ENCODE measurements at regions not wholly inside any gene's neighbourhood (a gene's known extent, or its start where the extent isn't known, plus 50 kb on each side); places are given as distances from the start of the nearest gene placed in this dataset.

GRCh38 chr2:14358339-14358738 lies 274.2 kb upstream of the LRATD1 start:
- Histone ChIP-seq H3K79me2 (ENCODE audit: control insufficient read depth, low read length) (no peaks in the 10 kb centered on the region), H3F3A (ENCODE audit: control insufficient read depth, insufficient read depth) (no peaks in the 10 kb centered on the region), H4K20me1 (ENCODE audit: control insufficient read depth, insufficient read depth, low read depth, low read length) (no peaks in the 10 kb centered on the region), H3K4me2 (ENCODE audit: low read length) (no peak overlapping the region), H3K9me3 (ENCODE audit: control insufficient read depth, insufficient read depth, low read length) (no peaks in the 10 kb centered on the region), H3K36me3 (ENCODE audit: control insufficient read depth, low read length) (no peaks in the 10 kb centered on the region), H3K27ac (ENCODE audit: low read depth, low read length) (no peak overlapping the region), H3K4me3 (ENCODE audit: low read length) (no peak overlapping the region), H3K4me1 (ENCODE audit: control insufficient read depth, low read length) (no peaks in the 10 kb centered on the region), H3K9me2 (replicated peaks; ENCODE audit: control insufficient read depth, low read length) (no peaks in the 10 kb centered on the region), H3K27me3 (ENCODE audit: control insufficient read depth, low read length) (no peaks in the 10 kb centered on the region)
- TF ChIP-seq EZH2phosphoT487 (IDR thresholded peaks at IDR 0.05; ENCODE audit: borderline replicate concordance, low read length) (no peak), CTCF (IDR thresholded peaks at IDR 0.05; ENCODE audit: low read depth, low read length, poor library complexity, severe bottlenecking) (no peak)

- Histone ChIP-seq H3K27ac (ENCODE audit: low read depth, low read length) (no peak overlapping the region), H3K4me3 (ENCODE audit: low read length) (no peak overlapping the region), H3K4me1 (ENCODE audit: control insufficient read depth, low read length) (no peaks in the 10 kb centered on the region), H3K36me3 (ENCODE audit: control insufficient read depth, low read length) (no peaks in the 10 kb centered on the region), H3K27me3 (ENCODE audit: control insufficient read depth, low read length) (no peaks in the 10 kb centered on the region), H3F3A (ENCODE audit: control insufficient read depth, insufficient read depth) (no peaks in the 10 kb centered on the region), H3K4me2 (ENCODE audit: low read length) (no peak overlapping the region), H3K9me2 (replicated peaks; ENCODE audit: control insufficient read depth, low read length) (no peaks in the 10 kb centered on the region), H3K79me2 (ENCODE audit: control insufficient read depth, low read length) (no peaks in the 10 kb centered on the region), H3K9me3 (ENCODE audit: control insufficient read depth, insufficient read depth, low read length) (no peaks in the 10 kb centered on the region), H4K20me1 (ENCODE audit: control insufficient read depth, insufficient read depth, low read depth, low read length) (no peaks in the 10 kb centered on the region)
- no peak for TF ChIP-seq CTCF (IDR thresholded peaks at IDR 0.05; ENCODE audit: low read depth, low read length, poor library complexity, severe bottlenecking)
- TF ChIP-seq EZH2phosphoT487 (IDR thresholded peaks at IDR 0.05; ENCODE audit: borderline replicate concordance, low read length): no peak
Measured at GRCh38 chr2:14358774-14359173, 273.7 kb upstream of the LRATD1 start.

GRCh38 chr2:14363137-14363536 lies 269.4 kb upstream of the LRATD1 start:
- Histone ChIP-seq H3K27ac (ENCODE audit: low read depth, low read length) (no peak overlapping the region), H4K20me1 (ENCODE audit: control insufficient read depth, insufficient read depth, low read depth, low read length) (no peaks in the 10 kb centered on the region), H3K4me2 (ENCODE audit: low read length) (no peak overlapping the region), H3K36me3 (ENCODE audit: control insufficient read depth, low read length) (no peaks in the 10 kb centered on the region), H3K9me3 (ENCODE audit: control insufficient read depth, insufficient read depth, low read length) (no peaks in the 10 kb centered on the region), H3K9me2 (replicated peaks; ENCODE audit: control insufficient read depth, low read length) (no peaks in the 10 kb centered on the region), H3F3A (ENCODE audit: control insufficient read depth, insufficient read depth) (no peaks in the 10 kb centered on the region), H3K4me3 (ENCODE audit: low read length) (no peak overlapping the region), H3K4me1 (ENCODE audit: control insufficient read depth, low read length) (no peaks in the 10 kb centered on the region), H3K27me3 (ENCODE audit: control insufficient read depth, low read length) (no peaks in the 10 kb centered on the region), H3K79me2 (ENCODE audit: control insufficient read depth, low read length) (no peaks in the 10 kb centered on the region)
- no peak for TF ChIP-seq CTCF (IDR thresholded peaks at IDR 0.05; ENCODE audit: low read depth, low read length, poor library complexity, severe bottlenecking)
- TF ChIP-seq EZH2phosphoT487 (IDR thresholded peaks at IDR 0.05; ENCODE audit: borderline replicate concordance, low read length): no peak

GRCh38 chr2:14363976-14364375 lies 268.5 kb upstream of the LRATD1 start:
- H3K36me3 ChIP-seq (ENCODE audit: control insufficient read depth, low read length): no peaks in the 10 kb centered on the region
- no peaks in the 10 kb centered on the region for H3K9me2 ChIP-seq (replicated peaks; ENCODE audit: control insufficient read depth, low read length)
- no peaks in the 10 kb centered on the region for H3K27me3 ChIP-seq (ENCODE audit: control insufficient read depth, low read length)
- no peaks in the 10 kb centered on the region for H3K9me3 ChIP-seq (ENCODE audit: control insufficient read depth, insufficient read depth, low read length)
- H3K4me2 ChIP-seq (ENCODE audit: low read length): no peak overlapping the region
- no peaks in the 10 kb centered on the region for H3K4me1 ChIP-seq (ENCODE audit: control insufficient read depth, low read length)
- H3K4me3 ChIP-seq (ENCODE audit: low read length): no peak overlapping the region
- H3K27ac ChIP-seq (ENCODE audit: low read depth, low read length): no peak overlapping the region
- no peaks in the 10 kb centered on the region for H4K20me1 ChIP-seq (ENCODE audit: control insufficient read depth, insufficient read depth, low read depth, low read length)
- H3F3A ChIP-seq (ENCODE audit: control insufficient read depth, insufficient read depth): no peaks in the 10 kb centered on the region
- no peak for TF ChIP-seq CTCF (IDR thresholded peaks at IDR 0.05; ENCODE audit: low read depth, low read length, poor library complexity, severe bottlenecking)
- no peak for TF ChIP-seq EZH2phosphoT487 (IDR thresholded peaks at IDR 0.05; ENCODE audit: borderline replicate concordance, low read length)
- H3K79me2 ChIP-seq (ENCODE audit: control insufficient read depth, low read length): no peaks in the 10 kb centered on the region

Measured in DOHH2 (cell line).